BLaER1 (cell line): ENCODE measurements at regions not wholly inside any gene's neighbourhood (a gene's known extent, or its start where the extent isn't known, plus 50 kb on each side); places are given as distances from the start of the nearest gene placed in this dataset.
"Not testable (repeated sequence)": the region's sequence is repeated elsewhere in the genome, so short reads cannot be mapped to it uniquely, and the experiment has no call there.

Experiments used
- H3K27ac ChIP-seq: shearing (Covaris generic); formaldehyde crosslinking; 2 replicates; pipeline ENCODE4 v1.8.1; 2022
- H3K27me3 ChIP-seq: shearing (Covaris generic); formaldehyde crosslinking; 2 replicates; pipeline ENCODE4 v1.8.1; 2022
- H3K36me3 ChIP-seq: shearing (Covaris generic); formaldehyde crosslinking; 2 replicates; pipeline ENCODE4 v1.8.1; 2022
- H3K4me1 ChIP-seq: shearing (Covaris generic); formaldehyde crosslinking; 2 replicates; pipeline ENCODE4 v1.8.1; 2022
- H3K4me2 ChIP-seq: shearing (Covaris generic); formaldehyde crosslinking; 2 replicates; pipeline ENCODE4 v1.8.1; 2022
- H3K4me3 ChIP-seq: shearing (Covaris generic); formaldehyde crosslinking; 2 replicates; pipeline ENCODE4 v1.8.1; 2022
- H3K9ac ChIP-seq: shearing (Covaris generic); formaldehyde crosslinking; 2 replicates; pipeline ENCODE4 v1.8.1; 2022
- H3K9me3 ChIP-seq: shearing (Covaris generic); formaldehyde crosslinking; 2 replicates; pipeline ENCODE4 v1.8.1; 2022
- H4K20me1 ChIP-seq: shearing (Covaris generic); formaldehyde crosslinking; 2 replicates; pipeline ENCODE4 v1.8.1; 2022

DNA sequence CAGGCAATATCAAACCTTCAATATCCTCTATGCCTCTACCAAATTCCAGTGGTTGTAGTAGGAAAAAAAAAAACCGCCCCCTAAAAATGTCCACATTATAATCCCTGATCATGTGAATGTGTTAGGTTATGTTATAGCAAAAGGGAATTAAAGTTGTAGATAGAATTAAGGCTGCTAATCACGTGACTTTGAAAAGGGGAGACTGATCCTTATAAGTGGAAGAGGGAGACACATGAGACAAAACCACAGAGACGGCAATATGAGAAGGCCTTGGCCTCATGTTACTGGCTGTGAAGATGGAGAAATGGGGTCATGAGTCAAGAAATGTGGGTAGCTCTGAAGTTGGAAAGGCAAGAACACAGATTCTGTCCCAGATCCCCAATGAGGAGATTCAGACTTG, 1711.3 kb downstream of the KHDRBS2 start:
- H3K4me2 ChIP-seq, H3K9ac ChIP-seq, H3K27ac ChIP-seq, H3K9me3 ChIP-seq, H4K20me1 ChIP-seq, H3K36me3 ChIP-seq, H3K4me1 ChIP-seq, H3K27me3 ChIP-seq, H3K4me3 ChIP-seq: not testable (repeated sequence)

DNA sequence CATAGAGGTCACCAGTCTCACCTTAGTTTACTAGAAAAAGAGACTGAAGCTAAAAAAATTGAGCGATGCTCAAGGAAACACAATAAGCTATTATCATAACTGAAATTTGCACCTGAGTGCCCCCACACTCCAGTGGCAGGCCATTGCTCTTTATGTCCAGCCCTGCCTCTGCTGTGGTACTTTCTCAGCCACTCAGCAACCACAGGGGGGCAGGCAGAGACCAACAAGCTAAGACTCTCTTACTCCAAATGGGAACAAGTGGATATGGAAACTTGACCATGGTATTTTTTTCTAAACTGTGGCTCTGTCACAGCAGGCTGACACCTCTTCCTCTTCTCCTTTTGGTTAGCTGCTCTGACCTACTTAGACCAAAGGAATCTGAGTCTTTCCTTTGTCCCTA, 1713.4 kb downstream of the KHDRBS2 start:
- H3K27ac ChIP-seq, H3K4me1 ChIP-seq, H3K36me3 ChIP-seq, H3K4me2 ChIP-seq, H3K27me3 ChIP-seq, H3K4me3 ChIP-seq, H4K20me1 ChIP-seq, H3K9me3 ChIP-seq, H3K9ac ChIP-seq: not testable (repeated sequence)

DNA sequence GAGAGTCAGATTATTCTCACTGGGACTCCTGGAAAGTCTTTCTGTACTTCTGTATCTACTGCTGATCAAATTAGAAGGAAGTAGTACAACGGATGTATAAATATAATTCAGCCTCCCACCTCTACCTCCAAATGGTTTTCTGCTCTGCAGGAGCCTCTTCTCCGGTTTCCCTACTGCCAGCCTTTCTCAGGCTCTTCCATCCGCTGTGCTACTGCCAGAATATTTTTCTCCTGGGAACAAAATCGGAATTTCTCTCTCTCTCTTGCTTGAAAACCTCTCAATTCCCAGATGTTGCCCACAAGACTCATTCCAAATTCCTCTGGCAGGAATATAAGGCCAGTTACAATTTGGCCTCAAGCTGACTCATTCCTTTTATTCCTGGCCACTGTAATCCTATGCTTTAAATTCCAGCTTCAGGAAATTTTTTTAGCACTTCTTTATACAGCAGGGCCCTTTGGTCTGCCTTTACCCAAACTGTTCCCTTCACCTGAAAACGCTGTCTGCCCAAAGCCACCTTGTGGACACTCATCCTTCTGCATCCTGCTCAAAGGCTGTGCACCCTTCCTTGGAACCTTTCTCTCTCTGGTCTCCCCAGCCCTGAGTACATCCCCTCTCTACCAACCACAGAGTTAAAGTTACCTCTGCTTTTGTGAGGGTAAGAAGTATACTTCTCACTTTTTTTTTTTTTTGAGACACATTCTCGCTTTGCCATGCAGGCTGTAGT, 1714.6 kb downstream of the KHDRBS2 start:
- H3K4me2 ChIP-seq, H3K9ac ChIP-seq, H4K20me1 ChIP-seq, H3K4me1 ChIP-seq, H3K27ac ChIP-seq, H3K27me3 ChIP-seq, H3K36me3 ChIP-seq, H3K4me3 ChIP-seq, H3K9me3 ChIP-seq: not testable (repeated sequence)

DNA sequence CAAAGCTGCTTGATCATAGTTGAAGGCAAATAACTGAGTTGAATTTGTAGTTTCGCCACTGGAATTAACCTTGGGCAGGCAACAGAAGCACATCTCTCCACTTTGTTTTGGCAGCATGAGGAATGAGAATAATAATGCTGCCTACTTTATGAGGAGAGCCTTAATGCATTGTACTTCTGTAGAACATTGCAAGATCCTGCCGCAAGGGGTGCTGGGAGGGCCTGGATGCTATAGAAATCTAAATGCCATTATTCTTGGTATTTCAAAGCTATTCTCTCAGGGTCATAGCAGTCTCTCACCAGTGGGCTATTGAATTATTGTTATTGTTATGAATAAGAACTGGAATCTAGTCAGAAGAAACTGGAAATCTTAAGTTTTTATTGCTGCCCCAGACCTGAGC, 1715.4 kb downstream of the KHDRBS2 start:
- H3K36me3 ChIP-seq, H3K4me1 ChIP-seq, H3K9ac ChIP-seq, H3K27ac ChIP-seq, H4K20me1 ChIP-seq, H3K4me3 ChIP-seq, H3K9me3 ChIP-seq, H3K4me2 ChIP-seq, H3K27me3 ChIP-seq: not testable (repeated sequence)

DNA sequence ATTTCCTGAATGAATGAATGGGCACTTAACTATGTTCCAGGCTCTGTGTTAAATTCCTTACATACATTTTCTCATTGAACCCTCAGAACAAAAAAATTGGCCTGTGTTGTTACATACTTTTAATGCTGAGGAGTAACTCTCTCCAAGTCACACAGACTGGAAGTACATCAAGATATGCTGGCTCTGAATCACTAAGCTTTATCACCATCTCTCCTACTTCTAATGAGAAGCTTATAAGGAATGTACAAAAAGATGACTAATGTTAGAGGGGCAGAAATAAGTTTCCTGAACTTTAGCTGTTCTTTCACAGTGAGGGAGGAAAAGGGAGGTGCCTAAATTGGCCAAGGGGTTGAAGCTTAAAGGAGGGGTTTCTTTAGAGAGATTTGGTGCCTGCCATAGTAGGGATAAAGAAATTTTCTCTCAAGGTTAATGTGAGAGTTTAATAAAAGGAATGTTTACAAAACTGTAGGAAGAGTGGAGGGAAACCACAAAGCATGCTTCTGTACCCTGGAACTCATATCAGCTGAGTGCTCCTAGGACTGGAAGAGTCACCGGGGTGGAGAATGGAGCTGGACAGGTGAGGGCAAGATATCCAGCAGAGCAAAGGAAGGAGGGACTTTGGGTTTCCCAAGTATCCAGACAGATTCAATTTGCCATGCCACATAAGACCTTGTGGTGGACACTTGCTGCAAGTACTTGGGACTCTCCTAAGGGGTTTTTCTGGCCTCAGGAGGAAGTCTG, 1718.4 kb downstream of the KHDRBS2 start:
- not testable (repeated sequence) for H3K9ac ChIP-seq, H3K4me3 ChIP-seq, H3K27ac ChIP-seq, H3K4me1 ChIP-seq, H3K9me3 ChIP-seq, H3K4me2 ChIP-seq, H4K20me1 ChIP-seq, H3K27me3 ChIP-seq, H3K36me3 ChIP-seq

DNA sequence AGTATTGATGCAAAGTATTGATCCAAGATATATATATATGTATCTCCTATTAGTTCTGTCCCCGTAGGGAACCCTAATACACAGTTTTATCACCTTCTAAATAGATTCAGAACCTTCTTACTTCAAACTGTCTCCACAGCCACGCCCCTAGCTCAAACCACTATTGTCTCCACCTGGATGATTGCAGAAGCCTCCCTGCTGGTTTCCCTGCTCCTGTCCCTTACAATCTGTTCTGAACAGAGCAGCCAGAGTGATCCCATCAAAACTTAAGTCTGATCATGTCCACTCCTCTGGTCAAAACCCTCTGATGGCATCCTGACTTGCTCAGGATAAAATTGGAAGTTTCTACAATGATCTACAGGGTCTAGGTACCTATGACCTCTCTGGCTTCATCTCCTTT, 1719.6 kb downstream of the KHDRBS2 start:
- H3K27ac ChIP-seq, result not testable (repeated sequence)

DNA sequence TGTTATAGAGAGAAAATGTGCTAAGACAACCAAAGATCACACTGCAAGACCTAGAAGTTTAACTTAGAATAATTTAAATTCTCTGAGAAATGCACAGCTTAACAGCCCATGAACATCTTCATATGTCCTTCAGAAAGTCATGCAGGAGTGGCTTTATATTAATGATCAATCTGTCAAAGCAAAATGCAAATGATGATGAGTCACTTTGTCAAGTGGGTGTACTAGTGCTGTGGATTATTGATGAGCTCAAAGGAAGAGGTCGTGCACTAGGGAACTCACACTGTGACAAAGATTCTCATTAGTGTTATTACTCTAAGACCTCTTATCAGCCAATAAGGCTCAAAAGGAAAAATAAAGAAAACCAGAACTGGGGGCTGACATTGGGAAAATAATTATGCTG, 1726.3 kb downstream of the KHDRBS2 start:
- not testable (repeated sequence) for H3K36me3 ChIP-seq, H3K9me3 ChIP-seq, H3K4me1 ChIP-seq, H3K9ac ChIP-seq, H3K27ac ChIP-seq, H3K4me2 ChIP-seq, H3K27me3 ChIP-seq, H3K4me3 ChIP-seq, H4K20me1 ChIP-seq

More for the DNA sequence above, 1719.6 kb downstream of the KHDRBS2 start:
- H3K4me2 ChIP-seq, H3K4me1 ChIP-seq, H3K4me3 ChIP-seq, H3K9ac ChIP-seq, H4K20me1 ChIP-seq, H3K9me3 ChIP-seq, H3K27me3 ChIP-seq, H3K36me3 ChIP-seq: not testable (repeated sequence)

DNA sequence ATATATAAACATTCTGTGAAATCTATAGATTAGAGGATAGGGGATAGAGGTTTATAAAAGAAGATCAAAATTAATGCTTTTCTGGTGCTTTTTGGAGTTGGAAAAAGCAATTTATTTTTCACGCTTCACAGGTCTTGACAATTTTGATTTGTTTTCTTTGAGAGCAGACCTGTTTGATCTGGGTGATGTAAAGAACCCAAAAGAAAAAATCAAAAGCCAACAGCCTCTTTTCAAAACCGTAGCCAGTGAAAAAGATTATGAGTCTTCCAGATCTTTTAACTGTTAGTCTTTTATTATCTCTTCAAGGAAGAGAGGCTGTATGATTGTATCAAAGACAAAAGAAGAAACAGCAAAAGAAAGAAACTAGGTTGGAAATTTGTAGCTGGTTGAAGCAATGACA, 1738.7 kb downstream of the KHDRBS2 start:
- H3K4me2 ChIP-seq, result peak overlapping the region; percentile 3; the same call in 1 of the 2 replicates
- H3K4me3 ChIP-seq, H3K9ac ChIP-seq, H3K27me3 ChIP-seq, H3K9me3 ChIP-seq, H4K20me1 ChIP-seq, H3K27ac ChIP-seq, H3K4me1 ChIP-seq, H3K36me3 ChIP-seq: not testable (repeated sequence)

DNA sequence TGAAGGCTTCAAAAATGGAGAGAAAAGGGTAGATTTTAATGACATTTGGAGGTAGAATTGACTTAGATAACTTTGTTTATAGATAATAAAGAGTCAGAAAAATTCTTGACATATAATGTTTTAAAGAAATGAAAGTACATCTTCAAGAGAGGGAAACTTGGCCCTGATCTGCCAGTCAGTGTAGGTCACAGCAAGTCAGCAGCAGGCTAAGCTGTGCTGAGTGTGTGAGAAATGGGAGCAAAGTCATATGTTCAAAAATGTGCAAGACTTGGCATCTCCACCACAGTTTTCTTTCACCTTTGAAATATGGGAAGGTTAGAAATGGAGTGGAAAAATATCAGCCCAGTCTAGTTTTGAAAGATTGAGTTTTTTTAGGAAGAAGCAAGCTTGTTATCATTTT, 1761.3 kb downstream of the KHDRBS2 start:
- H3K9ac ChIP-seq, H3K4me2 ChIP-seq, H3K27ac ChIP-seq, H3K4me3 ChIP-seq, H3K9me3 ChIP-seq, H4K20me1 ChIP-seq, H3K4me1 ChIP-seq, H3K27me3 ChIP-seq, H3K36me3 ChIP-seq: not testable (repeated sequence)

DNA sequence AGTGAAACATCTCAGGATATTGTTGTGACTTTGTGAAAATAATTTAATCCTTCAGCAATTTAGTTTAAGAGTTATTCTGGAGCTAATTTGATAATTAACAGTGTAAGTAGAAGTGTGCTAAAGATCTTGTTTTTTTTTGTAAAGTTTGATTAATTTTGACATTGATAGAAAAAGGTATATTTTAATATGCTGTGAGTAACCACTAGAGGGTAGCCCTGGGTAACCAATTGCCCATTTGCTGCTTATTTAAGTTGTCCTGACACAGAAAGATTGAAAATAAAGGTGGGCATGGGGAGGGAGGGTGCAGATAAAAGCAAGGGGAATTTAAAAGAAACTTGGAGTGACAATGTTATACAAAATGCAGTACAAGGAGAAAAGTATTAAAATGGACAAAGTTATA, 1808.3 kb downstream of the KHDRBS2 start:
- H3K4me1 ChIP-seq, H3K27me3 ChIP-seq, H3K9ac ChIP-seq, H3K36me3 ChIP-seq, H3K4me3 ChIP-seq, H3K27ac ChIP-seq, H3K9me3 ChIP-seq, H3K4me2 ChIP-seq, H4K20me1 ChIP-seq: not testable (repeated sequence)

DNA sequence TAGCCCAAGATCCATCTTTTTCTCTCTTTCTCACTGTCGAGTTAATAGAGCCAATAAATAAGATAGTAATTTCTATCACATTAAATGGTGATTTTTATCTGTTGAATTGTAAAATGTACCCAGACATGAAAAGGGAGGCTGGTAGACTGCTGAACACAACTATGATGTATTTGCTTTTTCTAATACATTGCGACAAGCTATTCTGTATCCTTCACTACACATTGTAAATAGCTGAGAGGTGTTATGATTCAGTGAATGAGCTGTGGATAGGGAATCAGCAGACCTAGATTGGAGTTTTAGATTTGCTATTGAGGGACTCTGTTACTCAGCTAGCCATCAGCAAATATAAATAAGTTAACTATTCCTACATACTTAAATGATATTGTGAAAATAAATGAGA, 1812.2 kb downstream of the KHDRBS2 start:
- not testable (repeated sequence) for H3K4me3 ChIP-seq, H3K9me3 ChIP-seq, H3K27ac ChIP-seq

DNA sequence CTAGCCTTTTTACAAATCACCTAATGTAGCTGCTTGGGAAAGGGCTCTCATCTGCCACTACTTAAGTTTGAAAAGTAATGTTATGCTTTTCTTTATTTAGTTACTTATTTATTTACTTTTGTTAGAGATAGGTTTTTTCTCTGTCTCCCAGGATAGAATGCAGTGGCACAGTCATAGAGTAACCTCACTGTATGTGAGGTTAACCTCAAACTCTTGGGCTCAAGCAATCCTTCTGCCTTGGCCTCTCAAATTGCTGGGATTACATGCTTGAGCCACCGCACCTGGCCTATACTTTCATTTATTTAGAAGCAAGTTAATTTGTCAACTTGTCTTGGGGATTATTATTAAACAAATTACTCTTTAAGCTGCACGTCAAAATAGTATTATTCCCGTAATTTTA, 1814.6 kb downstream of the KHDRBS2 start:
- H3K9ac ChIP-seq, H3K27me3 ChIP-seq, H3K9me3 ChIP-seq, H4K20me1 ChIP-seq, H3K4me2 ChIP-seq, H3K4me1 ChIP-seq, H3K36me3 ChIP-seq, H3K27ac ChIP-seq, H3K4me3 ChIP-seq: not testable (repeated sequence)

More for the DNA sequence above, 1812.2 kb downstream of the KHDRBS2 start:
- not testable (repeated sequence) for H3K4me1 ChIP-seq, H3K4me2 ChIP-seq, H4K20me1 ChIP-seq, H3K36me3 ChIP-seq, H3K9ac ChIP-seq, H3K27me3 ChIP-seq

DNA sequence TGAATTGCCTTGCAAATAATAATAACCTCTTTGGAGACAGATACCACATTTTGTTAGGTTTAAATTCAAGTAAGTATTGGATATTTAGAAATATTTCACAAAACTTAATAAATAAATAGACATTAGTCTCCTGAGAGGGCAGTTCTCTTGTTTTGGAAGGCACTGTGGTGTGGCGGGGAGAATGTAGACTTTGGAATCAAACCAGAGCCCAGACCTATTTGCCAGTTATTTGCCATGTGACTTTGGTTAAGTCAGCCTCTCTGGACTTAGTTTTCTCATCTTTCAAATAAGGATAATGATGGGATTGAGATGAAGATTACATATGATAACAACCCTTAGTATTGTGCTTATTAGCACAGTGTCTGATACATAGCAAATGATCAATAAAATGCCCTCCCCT, 1835.6 kb downstream of the KHDRBS2 start:
- not testable (repeated sequence) for H3K4me1 ChIP-seq, H3K27ac ChIP-seq, H3K4me3 ChIP-seq, H3K4me2 ChIP-seq, H4K20me1 ChIP-seq, H3K27me3 ChIP-seq, H3K9ac ChIP-seq, H3K9me3 ChIP-seq, H3K36me3 ChIP-seq

DNA sequence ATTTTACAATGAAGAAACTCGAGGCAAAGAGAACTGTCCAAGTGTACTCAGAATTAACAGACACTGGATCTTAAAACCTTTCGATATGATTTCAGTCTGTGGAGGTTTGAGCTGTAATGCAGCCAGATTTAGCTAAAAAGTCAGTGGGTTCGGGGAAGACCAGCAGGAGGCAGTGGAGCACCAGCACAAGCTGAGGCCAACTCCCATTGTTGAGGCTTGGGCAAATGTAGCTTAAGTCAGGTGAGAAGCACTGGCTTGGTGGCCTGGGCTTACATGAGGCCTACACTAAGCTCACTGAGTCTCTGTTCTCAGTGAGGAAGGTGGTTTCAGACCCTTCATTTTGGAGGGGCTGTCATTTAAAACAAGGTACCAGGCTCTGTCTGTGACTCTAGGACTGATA, 1841.5 kb downstream of the KHDRBS2 start:
- H3K4me2 ChIP-seq, H4K20me1 ChIP-seq, H3K9ac ChIP-seq, H3K4me3 ChIP-seq, H3K4me1 ChIP-seq, H3K9me3 ChIP-seq, H3K36me3 ChIP-seq, H3K27me3 ChIP-seq, H3K27ac ChIP-seq: not testable (repeated sequence)

DNA sequence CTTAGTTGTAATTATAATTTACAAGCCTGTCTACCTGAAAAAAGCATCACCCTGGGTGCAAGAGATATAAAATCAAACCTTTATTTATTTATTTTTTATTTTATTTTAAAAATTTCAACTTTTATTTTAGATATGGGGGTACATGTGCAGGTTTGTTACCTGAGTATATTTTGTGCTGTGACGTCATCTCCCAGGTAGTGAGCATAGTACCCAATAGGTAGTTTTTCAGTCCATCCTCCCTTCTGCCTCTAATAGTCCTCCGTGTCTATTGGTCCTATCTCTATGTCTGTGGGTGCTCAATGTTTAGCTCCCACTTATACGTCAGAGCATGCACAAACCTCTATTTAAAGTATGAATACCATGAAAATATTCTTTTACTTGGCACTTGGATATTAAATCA, 1846.3 kb downstream of the KHDRBS2 start:
- H3K27ac ChIP-seq, H3K4me3 ChIP-seq, H3K9ac ChIP-seq, H4K20me1 ChIP-seq, H3K4me1 ChIP-seq, H3K4me2 ChIP-seq, H3K27me3 ChIP-seq, H3K9me3 ChIP-seq, H3K36me3 ChIP-seq: not testable (repeated sequence)
